ENCODE measurements at regions not wholly inside any gene's neighbourhood (a gene's known extent, or its start where the extent isn't known, plus 50 kb on each side); places are given as distances from the start of the nearest gene placed in this dataset.

GRCh38 chr14:25896777-25897176 lies 701.1 kb downstream of the NOVA1 start:
- Histone ChIP-seq H4K20me1 (ENCODE audit: insufficient read depth) (no peaks in the 10 kb centered on the region), H3K27ac (ENCODE audit: low read length) (no peak overlapping the region), H3K4me3 (ENCODE audit: low read length) (no peak overlapping the region), H3K36me3 (ENCODE audit: insufficient read depth, low read length) (no peaks in the 10 kb centered on the region), H2AFZ (ENCODE audit: low read depth, low read length) (no peak overlapping the region), H3K27me3 (ENCODE audit: insufficient read depth, low read depth, low read length) (no peaks in the 10 kb centered on the region), H3K9me3 (ENCODE audit: low read length) (no peaks in the 10 kb centered on the region), H3K79me2 (replicated peaks; ENCODE audit: insufficient read depth, low read length) (no peaks in the 10 kb centered on the region), H3K9me2 (ENCODE audit: insufficient read depth, low read length) (no peaks in the 10 kb centered on the region), H3K4me2 (ENCODE audit: low read length) (no peak overlapping the region), H3K9ac (ENCODE audit: low read length) (no peak overlapping the region), H3F3A (ENCODE audit: insufficient read depth, low read length, poor library complexity, severe bottlenecking) (no peaks in the 10 kb centered on the region)
- TF ChIP-seq SMC3 (conservative IDR thresholded peaks at IDR 0.05; ENCODE audit: poor library complexity) (no peak), CTCF (IDR thresholded peaks at IDR 0.05; ENCODE audit: poor library complexity, severe bottlenecking) (no peak), MXI1 (conservative IDR thresholded peaks at IDR 0.05; ENCODE audit: poor library complexity, severe bottlenecking) (no peak), RAD21 (conservative IDR thresholded peaks at IDR 0.05) (no peak), TAF1 (IDR thresholded peaks at IDR 0.05; ENCODE audit: low read depth) (no peak), POLR2AphosphoS5 (IDR thresholded peaks at IDR 0.05) (no peak), EZH2 (IDR thresholded peaks at IDR 0.05; ENCODE audit: borderline replicate concordance, insufficient read depth, low read length, poor library complexity, severe bottlenecking) (no peak), EP300 (conservative IDR thresholded peaks at IDR 0.05; ENCODE audit: poor library complexity, severe bottlenecking) (no peak), REST (IDR thresholded peaks at IDR 0.05; ENCODE audit: borderline replicate concordance) (no peak)

GRCh38 chr14:25895740-25896139 lies 702.1 kb downstream of the NOVA1 start:
- H3K9me3 ChIP-seq (ENCODE audit: low read length), result no peaks in the 10 kb centered on the region
- H3K9me2 ChIP-seq (ENCODE audit: insufficient read depth, low read length), result no peaks in the 10 kb centered on the region
- peak overlapping the region; percentile 65 for H3K27ac ChIP-seq (ENCODE audit: low read length)
- H3K9ac ChIP-seq (ENCODE audit: low read length), result no peak overlapping the region
- no peaks in the 10 kb centered on the region for H3K36me3 ChIP-seq (ENCODE audit: insufficient read depth, low read length)
- no peaks in the 10 kb centered on the region for H3F3A ChIP-seq (ENCODE audit: insufficient read depth, low read length, poor library complexity, severe bottlenecking)
- no peaks in the 10 kb centered on the region for H4K20me1 ChIP-seq (ENCODE audit: insufficient read depth)
- no peaks in the 10 kb centered on the region for H3K27me3 ChIP-seq (ENCODE audit: insufficient read depth, low read depth, low read length)
- H3K4me2 ChIP-seq (ENCODE audit: low read length), result no peak overlapping the region
- TF ChIP-seq EP300 (conservative IDR thresholded peaks at IDR 0.05; ENCODE audit: poor library complexity, severe bottlenecking), result peak; percentile 73
- TF ChIP-seq SMC3 (conservative IDR thresholded peaks at IDR 0.05; ENCODE audit: poor library complexity), result peak; percentile 17
- no peak for TF ChIP-seq MXI1 (conservative IDR thresholded peaks at IDR 0.05; ENCODE audit: poor library complexity, severe bottlenecking)
- no peak for TF ChIP-seq TAF1 (IDR thresholded peaks at IDR 0.05; ENCODE audit: low read depth)
- TF ChIP-seq POLR2AphosphoS5 (IDR thresholded peaks at IDR 0.05), result peak; percentile 12
- no peak for TF ChIP-seq RAD21 (conservative IDR thresholded peaks at IDR 0.05)
- no peak for TF ChIP-seq CTCF (IDR thresholded peaks at IDR 0.05; ENCODE audit: poor library complexity, severe bottlenecking)
- no peak for TF ChIP-seq EZH2 (IDR thresholded peaks at IDR 0.05; ENCODE audit: borderline replicate concordance, insufficient read depth, low read length, poor library complexity, severe bottlenecking)
- no peak for TF ChIP-seq REST (IDR thresholded peaks at IDR 0.05; ENCODE audit: borderline replicate concordance)
- H3K79me2 ChIP-seq (replicated peaks; ENCODE audit: insufficient read depth, low read length), result no peaks in the 10 kb centered on the region
- H2AFZ ChIP-seq (ENCODE audit: low read depth, low read length), result no peak overlapping the region
- no peak overlapping the region for H3K4me3 ChIP-seq (ENCODE audit: low read length)

All from neural cell (in vitro differentiated cells).